Mesothelial cell of epicardium (in vitro differentiated cells): ENCODE measurements at regions not wholly inside any gene's neighbourhood (a gene's known extent, or its start where the extent isn't known, plus 50 kb on each side); places are given as distances from the start of the nearest gene placed in this dataset.

Experiments
- DNase-seq, 2 experiments: peaks; one replicate each; pipeline ENCODE4 v3.0.0; 2021; ENCODE audit warnings: low spot score in 2 of 2; ENCODE audit not compliant: unreplicated experiment in 2 of 2
- H3K27ac Mint-ChIP-seq: 2 replicates; pipeline ENCODE4 v1.8.0; 2021; ENCODE audit warnings: mixed read lengths
- H3K27me3 Mint-ChIP-seq: 2 replicates; pipeline ENCODE4 v1.8.0; 2021; ENCODE audit warnings: low read depth, mixed read lengths
- H3K36me3 Mint-ChIP-seq: 2 replicates; pipeline ENCODE4 v1.8.0; 2021; ENCODE audit warnings: mixed read lengths
- H3K4me1 Mint-ChIP-seq: 2 replicates; pipeline ENCODE4 v1.8.0; 2021; ENCODE audit warnings: mixed read lengths
- H3K4me3 Mint-ChIP-seq: 2 replicates; pipeline ENCODE4 v1.8.0; 2021; ENCODE audit warnings: mild to moderate bottlenecking, moderate library complexity, mixed read lengths
- H3K9me3 Mint-ChIP-seq: 2 replicates; pipeline ENCODE4 v1.8.0; 2021; ENCODE audit warnings: mixed read lengths
- TF ChIP-seq, protein P1 (sequence below): fragments of 200-600 bp; sonication (generic); IDR thresholded peaks from one replicate; pipeline ENCODE4 v1.5.0; 2021; ENCODE audit warnings: antibody characterized with exemption; ENCODE audit not compliant: unreplicated experiment

- no peak for DNase-seq
These were observed 1355.7 kb upstream of the ADGRL2 start for GRCh38 chr1:80445033-80445432.

DNA sequence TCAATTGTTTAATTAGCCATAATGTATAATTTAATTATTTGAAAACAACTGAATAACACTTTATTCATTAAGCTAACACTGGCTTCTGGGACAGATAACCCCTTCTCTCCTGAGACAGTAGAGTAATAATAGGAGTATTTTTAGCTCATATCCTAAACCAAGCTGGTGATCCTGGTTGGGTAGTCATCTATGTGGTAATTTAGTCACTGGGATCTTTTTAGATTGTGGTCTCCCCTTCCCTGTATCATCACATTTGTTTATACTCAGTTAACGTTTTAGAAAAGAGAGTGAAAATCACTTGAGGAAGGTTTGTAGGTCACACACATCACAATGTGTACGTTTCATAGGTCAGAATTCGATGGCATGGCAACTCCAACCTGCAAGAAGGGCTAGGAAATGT, 1356.6 kb upstream of the ADGRL2 start:
- Mint-ChIP-seq H3K4me1 (no peaks in the 10 kb centered on the region), H3K36me3 (no peaks in the 10 kb centered on the region), H3K4me3 (no peak overlapping the region), H3K27ac (no peak overlapping the region), H3K27me3 (no peaks in the 10 kb centered on the region), H3K9me3 (no peaks in the 10 kb centered on the region)
- DNase-seq: no peak
- TF ChIP-seq, protein P1, sequence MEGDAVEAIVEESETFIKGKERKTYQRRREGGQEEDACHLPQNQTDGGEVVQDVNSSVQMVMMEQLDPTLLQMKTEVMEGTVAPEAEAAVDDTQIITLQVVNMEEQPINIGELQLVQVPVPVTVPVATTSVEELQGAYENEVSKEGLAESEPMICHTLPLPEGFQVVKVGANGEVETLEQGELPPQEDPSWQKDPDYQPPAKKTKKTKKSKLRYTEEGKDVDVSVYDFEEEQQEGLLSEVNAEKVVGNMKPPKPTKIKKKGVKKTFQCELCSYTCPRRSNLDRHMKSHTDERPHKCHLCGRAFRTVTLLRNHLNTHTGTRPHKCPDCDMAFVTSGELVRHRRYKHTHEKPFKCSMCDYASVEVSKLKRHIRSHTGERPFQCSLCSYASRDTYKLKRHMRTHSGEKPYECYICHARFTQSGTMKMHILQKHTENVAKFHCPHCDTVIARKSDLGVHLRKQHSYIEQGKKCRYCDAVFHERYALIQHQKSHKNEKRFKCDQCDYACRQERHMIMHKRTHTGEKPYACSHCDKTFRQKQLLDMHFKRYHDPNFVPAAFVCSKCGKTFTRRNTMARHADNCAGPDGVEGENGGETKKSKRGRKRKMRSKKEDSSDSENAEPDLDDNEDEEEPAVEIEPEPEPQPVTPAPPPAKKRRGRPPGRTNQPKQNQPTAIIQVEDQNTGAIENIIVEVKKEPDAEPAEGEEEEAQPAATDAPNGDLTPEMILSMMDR: no peak

More at GRCh38 chr1:80445033-80445432, 1355.7 kb upstream of the ADGRL2 start:
- no peaks in the 10 kb centered on the region for H3K4me1 Mint-ChIP-seq
- no peaks in the 10 kb centered on the region for H3K27me3 Mint-ChIP-seq
- TF ChIP-seq, protein P1: no peak
- no peaks in the 10 kb centered on the region for H3K9me3 Mint-ChIP-seq
- H3K4me3 Mint-ChIP-seq: no peak overlapping the region
- H3K27ac Mint-ChIP-seq: no peak overlapping the region
- H3K36me3 Mint-ChIP-seq: no peaks in the 10 kb centered on the region

- Mint-ChIP-seq H3K27ac (no peak overlapping the region), H3K27me3 (no peaks in the 10 kb centered on the region)
- DNase-seq: no peak
These were observed 1359.1 kb upstream of the ADGRL2 start for GRCh38 chr1:80441664-80442063.

DNA sequence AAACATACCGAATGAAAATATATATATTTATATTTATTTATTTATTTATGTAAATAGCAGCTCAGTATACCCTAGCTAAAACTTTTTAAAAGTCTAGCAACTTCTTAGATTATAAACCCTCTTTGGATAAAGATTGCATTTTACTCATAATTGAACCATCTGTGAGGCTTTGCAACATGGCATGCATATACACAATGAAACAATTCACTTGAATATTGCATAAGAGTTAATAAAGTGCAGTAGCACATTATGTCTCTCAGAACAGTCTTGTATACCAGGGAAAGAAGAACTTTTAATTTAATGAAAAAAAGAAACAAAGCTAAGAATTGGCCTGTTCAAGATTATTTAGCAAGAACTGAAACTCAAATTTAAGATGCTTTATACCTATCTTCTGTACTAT, 1363.9 kb upstream of the ADGRL2 start:
- no peaks in the 10 kb centered on the region for H3K27me3 Mint-ChIP-seq
- H3K27ac Mint-ChIP-seq: no peak overlapping the region
- no peak for DNase-seq
- H3K36me3 Mint-ChIP-seq: no peaks in the 10 kb centered on the region
- H3K4me3 Mint-ChIP-seq: no peak overlapping the region
- peaks cover 13% of the 10 kb centered on the region for H3K9me3 Mint-ChIP-seq
- no peaks in the 10 kb centered on the region for H3K4me1 Mint-ChIP-seq
- TF ChIP-seq, protein P1: no peak

More at GRCh38 chr1:80441664-80442063, 1359.1 kb upstream of the ADGRL2 start:
- TF ChIP-seq, protein P1: no peak
- Mint-ChIP-seq H3K36me3 (no peaks in the 10 kb centered on the region), H3K9me3 (no peaks in the 10 kb centered on the region), H3K4me1 (no peaks in the 10 kb centered on the region), H3K4me3 (no peak overlapping the region)

- no peak overlapping the region for H3K27ac Mint-ChIP-seq
- no peaks in the 10 kb centered on the region for H3K36me3 Mint-ChIP-seq
- peaks cover 21% of the 10 kb centered on the region for H3K9me3 Mint-ChIP-seq
- H3K4me3 Mint-ChIP-seq: no peak overlapping the region
- no peaks in the 10 kb centered on the region for H3K4me1 Mint-ChIP-seq
- no peak for DNase-seq
- H3K27me3 Mint-ChIP-seq: no peaks in the 10 kb centered on the region
- TF ChIP-seq, protein P1: no peak
These were observed 1372.9 kb upstream of the ADGRL2 start for GRCh38 chr1:80427881-80428280.

DNA sequence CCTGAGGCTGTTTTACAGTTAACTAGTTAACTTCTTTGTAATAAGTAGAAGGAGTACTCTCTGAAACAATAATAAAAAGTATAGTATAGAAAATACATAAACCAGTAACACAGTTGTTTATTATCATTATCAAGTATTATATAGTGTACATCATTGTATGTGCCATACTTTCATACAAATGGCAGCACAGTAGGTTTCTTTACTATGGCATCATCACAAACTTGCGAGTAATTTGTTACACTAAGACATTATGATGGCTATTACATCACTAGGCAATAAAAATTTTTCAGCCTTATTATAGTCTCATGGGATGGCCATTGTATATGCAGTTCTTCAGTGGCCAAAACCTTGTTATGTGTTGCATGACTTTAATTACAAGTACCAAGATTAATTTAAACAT, 1376.5 kb upstream of the ADGRL2 start:
- Mint-ChIP-seq H3K27ac (no peak overlapping the region), H3K4me3 (no peak overlapping the region), H3K27me3 (no peaks in the 10 kb centered on the region), H3K9me3 (no peaks in the 10 kb centered on the region), H3K36me3 (no peaks in the 10 kb centered on the region), H3K4me1 (no peaks in the 10 kb centered on the region)
- TF ChIP-seq, protein P1: no peak
- DNase-seq: no peak
